Keratinocyte (primary cell): ENCODE measurements at regions not wholly inside any gene's neighbourhood (a gene's known extent, or its start where the extent isn't known, plus 50 kb on each side); places are given as distances from the start of the nearest gene placed in this dataset.

Source experiments
- DNase-seq: peaks from one replicate; pipeline ENCODE4 v3.0.0-alpha.2; 2011; ENCODE audit warnings: low read depth, missing footprints, low spot score
- FAIRE-seq: peaks from 2 replicates; lab custom pipeline; 2011; peaks lifted over from hg19 to GRCh38; lab: Jason Lieb, UNC
- H2AFZ ChIP-seq: 2 replicates; pipeline ENCODE4 v1.6.0; 2012; ENCODE audit warnings: low read length, control low read depth, inconsistent platforms; ENCODE audit not compliant: control insufficient read depth
- H3K27ac ChIP-seq: 2 replicates; pipeline ENCODE4 v1.5.1; 2011; ENCODE audit warnings: low read length; ENCODE audit not compliant: control insufficient read depth, insufficient read depth
- H3K27me3 ChIP-seq: 3 replicates; pipeline ENCODE4 v1.6.0; 2011; ENCODE audit warnings: low read length; ENCODE audit not compliant: control insufficient read depth, insufficient read depth; ENCODE audit errors: extremely low read depth
- H3K36me3 ChIP-seq, 2 experiments: 2 replicates in 1 of 2; 3 replicates in 1 of 2; pipeline ENCODE4 v1.5.1; 2011; ENCODE audit warnings: low read length in 2 of 2, mild to moderate bottlenecking in 1 of 2; ENCODE audit not compliant: control insufficient read depth in 2 of 2, insufficient read depth in 2 of 2; ENCODE audit errors: extremely low read depth in 1 of 2
- H3K4me1 ChIP-seq: 3 replicates; pipeline ENCODE4 v1.5.1; 2011; ENCODE audit warnings: low read length; ENCODE audit not compliant: control insufficient read depth, insufficient read depth; ENCODE audit errors: extremely low read depth
- H3K4me2 ChIP-seq: 3 replicates; pipeline ENCODE4 v1.6.0; 2011; ENCODE audit warnings: low read depth, low read length; ENCODE audit not compliant: control insufficient read depth, insufficient read depth; ENCODE audit errors: extremely low read depth
- H3K4me3 ChIP-seq, 3 experiments: fragments of 200-600 bp in 1 of 3; sonication (generic) in 1 of 3; 2 replicates in 2 of 3; 3 replicates in 1 of 3; pipeline ENCODE4 v1.5.1; 2011 to 2016; ENCODE audit warnings: low read length in 3 of 3, mild to moderate bottlenecking in 3 of 3, control low read depth in 2 of 3, inconsistent platforms in 1 of 3, low read depth in 1 of 3, mixed read lengths in 1 of 3, mixed run types in 1 of 3, moderate library complexity in 1 of 3; ENCODE audit not compliant: control insufficient read depth in 2 of 3, insufficient read depth in 2 of 3; ENCODE audit errors: extremely low read depth in 1 of 3
- H3K79me2 ChIP-seq: 2 replicates; pipeline ENCODE4 v1.6.0; 2012; ENCODE audit warnings: low read length; ENCODE audit not compliant: control insufficient read depth, insufficient read depth
- H3K9ac ChIP-seq: 3 replicates; pipeline ENCODE4 v1.6.0; 2011; ENCODE audit warnings: low read length; ENCODE audit not compliant: control insufficient read depth, insufficient read depth; ENCODE audit errors: extremely low read depth
- H3K9me1 ChIP-seq: 3 replicates; pipeline ENCODE4 v1.6.0; 2011; ENCODE audit warnings: low read length; ENCODE audit not compliant: control insufficient read depth, insufficient read depth; ENCODE audit errors: extremely low read depth
- H3K9me3 ChIP-seq: 2 replicates; pipeline ENCODE4 v1.5.1; 2012; ENCODE audit warnings: low read depth, low read length; ENCODE audit not compliant: control insufficient read depth
- H4K20me1 ChIP-seq: 3 replicates; pipeline ENCODE4 v1.6.0; 2011; ENCODE audit warnings: low read length; ENCODE audit not compliant: control insufficient read depth, insufficient read depth; ENCODE audit errors: extremely low read depth
- EZH2 ChIP-seq: IDR thresholded peaks from one replicate; pipeline ENCODE4 v1.6.1; 2012; ENCODE audit warnings: inconsistent platforms, mild to moderate bottlenecking, low read length, moderate library complexity
- dilution Hi-C: fragments of 300-500 bp; cut with MboI; formaldehyde crosslinking; loops from one replicate; pipeline ENCODE4 v1.7.0; 2020; ENCODE audit warnings: low sequenced_read_pairs; ENCODE audit not compliant: extremely low pct_ligation_motif_present
- TF ChIP-seq, protein P1 (sequence below), 3 experiments: IDR thresholded peaks in 1 of 3; conservative IDR thresholded peaks in 1 of 3; optimal IDR thresholded peaks in 1 of 3; 2 replicates in 2 of 3; 3 replicates in 1 of 3; pipeline versions ENCODE3 to v1.5.1; 2011; ENCODE audit warnings: low read length in 3 of 3, mild to moderate bottlenecking in 3 of 3, moderate library complexity in 2 of 3, control low read depth in 1 of 3, inconsistent platforms in 1 of 3; ENCODE audit not compliant: insufficient read depth in 2 of 3; ENCODE audit errors: extremely low read depth in 1 of 3

GRCh38 chr17:77695386-77695785, 263.1 kb upstream of the TNRC6C start:
- Histone ChIP-seq H3K36me3 (no peaks in the 10 kb centered on the region), H2AFZ (no peak overlapping the region), H3K9ac (no peak overlapping the region), H3K4me3 (no peak overlapping the region), H4K20me1 (peaks cover 2% of the 10 kb centered on the region), H3K4me1 (no peaks in the 10 kb centered on the region), H3K27ac (no peak overlapping the region), H3K9me3 (no peaks in the 10 kb centered on the region), H3K27me3 (peaks cover 76% of the 10 kb centered on the region), H3K79me2 (no peaks in the 10 kb centered on the region), H3K4me2 (no peak overlapping the region), H3K9me1 (no peaks in the 10 kb centered on the region)
- no peak for DNase-seq
- FAIRE-seq, result no peak
- dilution Hi-C loops, result no loop called here
- TF ChIP-seq EZH2, result no peak
- TF ChIP-seq, protein P1, sequence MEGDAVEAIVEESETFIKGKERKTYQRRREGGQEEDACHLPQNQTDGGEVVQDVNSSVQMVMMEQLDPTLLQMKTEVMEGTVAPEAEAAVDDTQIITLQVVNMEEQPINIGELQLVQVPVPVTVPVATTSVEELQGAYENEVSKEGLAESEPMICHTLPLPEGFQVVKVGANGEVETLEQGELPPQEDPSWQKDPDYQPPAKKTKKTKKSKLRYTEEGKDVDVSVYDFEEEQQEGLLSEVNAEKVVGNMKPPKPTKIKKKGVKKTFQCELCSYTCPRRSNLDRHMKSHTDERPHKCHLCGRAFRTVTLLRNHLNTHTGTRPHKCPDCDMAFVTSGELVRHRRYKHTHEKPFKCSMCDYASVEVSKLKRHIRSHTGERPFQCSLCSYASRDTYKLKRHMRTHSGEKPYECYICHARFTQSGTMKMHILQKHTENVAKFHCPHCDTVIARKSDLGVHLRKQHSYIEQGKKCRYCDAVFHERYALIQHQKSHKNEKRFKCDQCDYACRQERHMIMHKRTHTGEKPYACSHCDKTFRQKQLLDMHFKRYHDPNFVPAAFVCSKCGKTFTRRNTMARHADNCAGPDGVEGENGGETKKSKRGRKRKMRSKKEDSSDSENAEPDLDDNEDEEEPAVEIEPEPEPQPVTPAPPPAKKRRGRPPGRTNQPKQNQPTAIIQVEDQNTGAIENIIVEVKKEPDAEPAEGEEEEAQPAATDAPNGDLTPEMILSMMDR (optimal IDR thresholded peaks at IDR 0.05 in 1 of 3, IDR thresholded peaks at IDR 0.05 in 1 of 3, conservative IDR thresholded peaks at IDR 0.05 in 1 of 3; ENCODE audit: extremely low read depth in 1 of 3, insufficient read depth in 2 of 3, low read length in 3 of 3), result no peak

GRCh38 chr17:77696151-77696720, 262.3 kb upstream of the TNRC6C start:
- Histone ChIP-seq H3K9me3 (no peaks in the 10 kb centered on the region), H4K20me1 (no peaks in the 10 kb centered on the region), H3K4me3 (no peak overlapping the region), H3K36me3 (no peaks in the 10 kb centered on the region), H3K79me2 (no peaks in the 10 kb centered on the region), H2AFZ (no peak overlapping the region), H3K9me1 (no peaks in the 10 kb centered on the region), H3K27me3 (peaks cover 70% of the 10 kb centered on the region), H3K9ac (no peak overlapping the region), H3K27ac (no peak overlapping the region), H3K4me1 (no peaks in the 10 kb centered on the region), H3K4me2 (no peak overlapping the region)
- dilution Hi-C loops, result no loop called here
- FAIRE-seq (no peak), DNase-seq (no peak)
- TF ChIP-seq, protein P1 (optimal IDR thresholded peaks at IDR 0.05 in 1 of 3, IDR thresholded peaks at IDR 0.05 in 1 of 3, conservative IDR thresholded peaks at IDR 0.05 in 1 of 3; ENCODE audit: extremely low read depth in 1 of 3, insufficient read depth in 2 of 3, low read length in 3 of 3), result no peak
- TF ChIP-seq EZH2, result peak; percentile 28
